ENCODE measurements at regions not wholly inside any gene's neighbourhood (a gene's known extent, or its start where the extent isn't known, plus 50 kb on each side); places are given as distances from the start of the nearest gene placed in this dataset.

DNA sequence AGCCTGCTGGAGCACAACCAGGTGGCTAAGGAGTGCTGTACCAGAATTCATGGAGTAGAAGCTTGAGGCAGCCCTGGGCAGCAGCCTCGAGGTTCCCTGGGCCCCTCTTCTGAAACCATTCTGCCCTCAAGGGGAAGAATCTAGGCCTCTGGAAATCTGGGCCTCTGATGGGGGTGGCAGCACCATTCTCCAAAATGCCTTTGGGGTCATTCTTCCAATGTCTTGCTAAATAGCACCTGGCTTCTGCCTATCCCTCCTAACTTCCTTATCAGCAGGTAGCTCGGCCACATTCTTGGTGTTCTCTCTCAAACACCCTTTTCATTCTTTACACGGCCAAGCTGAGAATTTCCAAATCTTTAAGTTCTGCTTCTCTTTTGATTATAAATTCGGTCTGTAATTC, 473.6 kb downstream of the BCOR start:
- FAIRE-seq (no peak), DNase-seq (ENCODE audit: extremely low read depth in 1 of 4, low spot score in 3 of 4) (no peak), ATAC-seq (no peak)
- no peaks in the 10 kb centered on the region for H3K36me3 ChIP-seq (ENCODE audit: control insufficient read depth, insufficient read depth, low read length)
- CTCF ChIA-PET (ENCODE audit: low intra/inter-chr PET ratio): no interaction called here
- no peak overlapping the region for H3K4me2 ChIP-seq (ENCODE audit: insufficient read depth, low read length)
- no peaks in the 10 kb centered on the region for H3K9me1 ChIP-seq (ENCODE audit: control insufficient read depth, insufficient read depth, low read length)
- H3K9ac ChIP-seq (ENCODE audit: insufficient read depth in 1 of 2, low read depth in 2 of 2, low read length in 2 of 2): no peak overlapping the region
- H3K9me3 ChIP-seq (replicated peaks; ENCODE audit: control insufficient read depth, insufficient read depth, low read depth, low read length): no peaks in the 10 kb centered on the region
- intact Hi-C loops (cut with micrococcal nuclease) (no loop called here), in situ Hi-C loops (cut with MboI) (no loop called here)
- H4K20me1 ChIP-seq (replicated peaks; ENCODE audit: control insufficient read depth, insufficient read depth, low read length): no peaks in the 10 kb centered on the region
- POLR2A ChIA-PET: no interaction called here
- no peaks in the 10 kb centered on the region for H3K27me3 ChIP-seq (ENCODE audit: control insufficient read depth in 2 of 2, insufficient read depth in 2 of 2, low read length in 2 of 2)
- H3K27ac ChIP-seq (ENCODE audit: extremely low read depth, low read depth, low read length): no peak overlapping the region
- H3K79me2 ChIP-seq (ENCODE audit: control insufficient read depth, insufficient read depth, low read length): no peaks in the 10 kb centered on the region
- H3K4me1 ChIP-seq (replicated peaks in 1 of 2; ENCODE audit: control insufficient read depth in 2 of 2, insufficient read depth in 2 of 2, low read length in 2 of 2): peaks cover 0 to 8% of the 10 kb centered on the region in 2 experiments; a peak in 3 of 5 replicates
- H2AFZ ChIP-seq (ENCODE audit: low read depth, low read length): no peak overlapping the region
- no peak overlapping the region for H3K4me3 ChIP-seq
- 12% methylated on average over 4 of the region's 4 CpGs for WGBS (ENCODE audit: insufficient coverage, low coverage, missing lambda C conversion rate)
- BruUV-seq (replicated peaks): no TSS peak
- TF ChIP-seq, protein P1, sequence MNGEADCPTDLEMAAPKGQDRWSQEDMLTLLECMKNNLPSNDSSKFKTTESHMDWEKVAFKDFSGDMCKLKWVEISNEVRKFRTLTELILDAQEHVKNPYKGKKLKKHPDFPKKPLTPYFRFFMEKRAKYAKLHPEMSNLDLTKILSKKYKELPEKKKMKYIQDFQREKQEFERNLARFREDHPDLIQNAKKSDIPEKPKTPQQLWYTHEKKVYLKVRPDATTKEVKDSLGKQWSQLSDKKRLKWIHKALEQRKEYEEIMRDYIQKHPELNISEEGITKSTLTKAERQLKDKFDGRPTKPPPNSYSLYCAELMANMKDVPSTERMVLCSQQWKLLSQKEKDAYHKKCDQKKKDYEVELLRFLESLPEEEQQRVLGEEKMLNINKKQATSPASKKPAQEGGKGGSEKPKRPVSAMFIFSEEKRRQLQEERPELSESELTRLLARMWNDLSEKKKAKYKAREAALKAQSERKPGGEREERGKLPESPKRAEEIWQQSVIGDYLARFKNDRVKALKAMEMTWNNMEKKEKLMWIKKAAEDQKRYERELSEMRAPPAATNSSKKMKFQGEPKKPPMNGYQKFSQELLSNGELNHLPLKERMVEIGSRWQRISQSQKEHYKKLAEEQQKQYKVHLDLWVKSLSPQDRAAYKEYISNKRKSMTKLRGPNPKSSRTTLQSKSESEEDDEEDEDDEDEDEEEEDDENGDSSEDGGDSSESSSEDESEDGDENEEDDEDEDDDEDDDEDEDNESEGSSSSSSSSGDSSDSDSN (IDR thresholded peaks at IDR 0.05; ENCODE audit: borderline replicate concordance in 1 of 2, low read depth in 2 of 2, low read length in 2 of 2): no peak
- TF ChIP-seq, protein P2, sequence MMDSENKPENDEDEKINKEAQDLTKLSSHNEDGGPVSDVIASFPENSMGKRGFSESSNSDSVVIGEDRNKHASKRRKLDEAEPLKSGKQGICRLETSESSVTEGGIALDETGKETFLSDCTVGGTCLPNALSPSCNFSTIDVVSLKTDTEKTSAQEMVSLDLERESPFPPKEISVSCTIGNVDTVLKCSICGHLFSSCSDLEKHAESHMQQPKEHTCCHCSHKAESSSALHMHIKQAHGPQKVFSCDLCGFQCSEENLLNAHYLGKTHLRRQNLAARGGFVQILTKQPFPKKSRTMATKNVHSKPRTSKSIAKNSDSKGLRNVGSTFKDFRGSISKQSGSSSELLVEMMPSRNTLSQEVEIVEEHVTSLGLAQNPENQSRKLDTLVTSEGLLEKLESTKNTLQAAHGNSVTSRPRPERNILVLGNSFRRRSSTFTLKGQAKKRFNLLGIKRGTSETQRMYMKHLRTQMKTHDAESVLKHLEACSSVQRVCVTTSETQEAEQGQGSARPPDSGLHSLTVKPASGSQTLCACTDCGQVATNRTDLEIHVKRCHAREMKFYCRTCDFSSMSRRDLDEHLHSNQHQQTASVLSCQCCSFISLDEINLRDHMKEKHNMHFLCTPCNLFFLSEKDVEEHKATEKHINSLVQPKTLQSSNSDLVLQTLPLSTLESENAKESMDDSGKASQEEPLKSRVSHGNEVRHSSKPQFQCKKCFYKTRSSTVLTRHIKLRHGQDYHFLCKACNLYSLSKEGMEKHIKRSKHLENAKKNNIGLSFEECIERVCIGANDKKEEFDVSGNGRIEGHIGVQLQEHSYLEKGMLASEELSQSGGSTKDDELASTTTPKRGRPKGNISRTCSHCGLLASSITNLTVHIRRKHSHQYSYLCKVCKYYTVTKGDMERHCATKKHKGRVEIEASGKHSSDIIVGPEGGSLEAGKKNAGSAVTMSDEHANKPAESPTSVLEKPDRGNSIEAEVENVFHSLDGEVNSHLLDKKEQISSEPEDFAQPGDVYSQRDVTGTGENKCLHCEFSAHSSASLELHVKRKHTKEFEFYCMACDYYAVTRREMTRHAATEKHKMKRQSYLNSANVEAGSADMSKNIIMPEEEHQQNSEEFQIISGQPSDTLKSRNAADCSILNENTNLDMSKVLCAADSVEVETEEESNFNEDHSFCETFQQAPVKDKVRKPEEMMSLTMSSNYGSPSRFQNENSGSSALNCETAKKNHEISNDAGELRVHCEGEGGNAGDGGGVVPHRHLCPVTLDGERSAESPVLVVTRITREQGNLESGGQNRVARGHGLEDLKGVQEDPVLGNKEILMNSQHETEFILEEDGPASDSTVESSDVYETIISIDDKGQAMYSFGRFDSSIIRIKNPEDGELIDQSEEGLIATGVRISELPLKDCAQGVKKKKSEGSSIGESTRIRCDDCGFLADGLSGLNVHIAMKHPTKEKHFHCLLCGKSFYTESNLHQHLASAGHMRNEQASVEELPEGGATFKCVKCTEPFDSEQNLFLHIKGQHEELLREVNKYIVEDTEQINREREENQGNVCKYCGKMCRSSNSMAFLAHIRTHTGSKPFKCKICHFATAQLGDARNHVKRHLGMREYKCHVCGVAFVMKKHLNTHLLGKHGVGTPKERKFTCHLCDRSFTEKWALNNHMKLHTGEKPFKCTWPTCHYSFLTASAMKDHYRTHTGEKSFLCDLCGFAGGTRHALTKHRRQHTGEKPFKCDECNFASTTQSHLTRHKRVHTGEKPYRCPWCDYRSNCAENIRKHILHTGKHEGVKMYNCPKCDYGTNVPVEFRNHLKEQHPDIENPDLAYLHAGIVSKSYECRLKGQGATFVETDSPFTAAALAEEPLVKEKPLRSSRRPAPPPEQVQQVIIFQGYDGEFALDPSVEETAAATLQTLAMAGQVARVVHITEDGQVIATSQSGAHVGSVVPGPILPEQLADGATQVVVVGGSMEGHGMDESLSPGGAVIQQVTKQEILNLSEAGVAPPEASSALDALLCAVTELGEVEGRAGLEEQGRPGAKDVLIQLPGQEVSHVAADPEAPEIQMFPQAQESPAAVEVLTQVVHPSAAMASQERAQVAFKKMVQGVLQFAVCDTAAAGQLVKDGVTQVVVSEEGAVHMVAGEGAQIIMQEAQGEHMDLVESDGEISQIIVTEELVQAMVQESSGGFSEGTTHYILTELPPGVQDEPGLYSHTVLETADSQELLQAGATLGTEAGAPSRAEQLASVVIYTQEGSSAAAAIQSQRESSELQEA (IDR thresholded peaks at IDR 0.05; ENCODE audit: low read depth): no peak
- TF ChIP-seq, protein P3, sequence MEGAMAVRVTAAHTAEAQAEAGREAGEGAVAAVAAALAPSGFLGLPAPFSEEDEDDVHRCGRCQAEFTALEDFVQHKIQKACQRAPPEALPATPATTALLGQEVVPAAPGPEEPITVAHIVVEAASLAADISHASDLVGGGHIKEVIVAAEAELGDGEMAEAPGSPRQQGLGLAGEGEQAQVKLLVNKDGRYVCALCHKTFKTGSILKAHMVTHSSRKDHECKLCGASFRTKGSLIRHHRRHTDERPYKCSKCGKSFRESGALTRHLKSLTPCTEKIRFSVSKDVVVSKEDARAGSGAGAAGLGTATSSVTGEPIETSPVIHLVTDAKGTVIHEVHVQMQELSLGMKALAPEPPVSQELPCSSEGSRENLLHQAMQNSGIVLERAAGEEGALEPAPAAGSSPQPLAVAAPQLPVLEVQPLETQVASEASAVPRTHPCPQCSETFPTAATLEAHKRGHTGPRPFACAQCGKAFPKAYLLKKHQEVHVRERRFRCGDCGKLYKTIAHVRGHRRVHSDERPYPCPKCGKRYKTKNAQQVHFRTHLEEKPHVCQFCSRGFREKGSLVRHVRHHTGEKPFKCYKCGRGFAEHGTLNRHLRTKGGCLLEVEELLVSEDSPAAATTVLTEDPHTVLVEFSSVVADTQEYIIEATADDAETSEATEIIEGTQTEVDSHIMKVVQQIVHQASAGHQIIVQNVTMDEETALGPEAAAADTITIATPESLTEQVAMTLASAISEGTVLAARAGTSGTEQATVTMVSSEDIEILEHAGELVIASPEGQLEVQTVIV (CRISPR knock-in tag; IDR thresholded peaks at IDR 0.05; ENCODE audit: borderline replicate concordance): no peak
- no peak for TF ChIP-seq FOXP1 (CRISPR knock-in tag; IDR thresholded peaks at IDR 0.05)
- TF ChIP-seq TEAD4 (IDR thresholded peaks at IDR 0.05; ENCODE audit: low read length): no peak
- no peak for TF ChIP-seq TEAD4 (CRISPR knock-in tag; IDR thresholded peaks at IDR 0.05; ENCODE audit: borderline replicate concordance)
- no peak for TF ChIP-seq MYC (IDR thresholded peaks at IDR 0.05; ENCODE audit: low read depth, low read length)
- TF ChIP-seq MYC (CRISPR knock-in tag; IDR thresholded peaks at IDR 0.05; ENCODE audit: borderline replicate concordance, low read depth): no peak
- TF ChIP-seq U2AF2 (optimal IDR thresholded peaks at IDR 0.05; ENCODE audit: low read depth, low read length): no peak
